ENCODE measurements at regions not wholly inside any gene's neighbourhood (a gene's known extent, or its start where the extent isn't known, plus 50 kb on each side); places are given as distances from the start of the nearest gene placed in this dataset.

GRCh38 chr2:64359892-64360657, 93.9 kb upstream of the LGALSL start:
- peak; percentile 41 for DNase-seq (ENCODE audit: extremely low read depth, insufficient read length)
- no peak overlapping the region; the same call in 1 of the 2 replicates for H3K4me3 ChIP-seq (replicated peaks; ENCODE audit: low read depth, low read length)
- no peaks in the 10 kb centered on the region for H3K27me3 ChIP-seq (replicated peaks; ENCODE audit: control insufficient read depth, insufficient read depth, low read length)
- H3K36me3 ChIP-seq (ENCODE audit: control insufficient read depth, insufficient read depth, low read length), result no peaks in the 10 kb centered on the region
- no peak for TF ChIP-seq CTCF (IDR thresholded peaks at IDR 0.05; ENCODE audit: insufficient read depth, low read length, poor library complexity, severe bottlenecking)

GRCh38 chr2:64361151-64361938, 92.6 kb upstream of the LGALSL start:
- Histone ChIP-seq H3K4me3 (replicated peaks; ENCODE audit: low read depth, low read length) (no peak overlapping the region), H3K27me3 (replicated peaks; ENCODE audit: control insufficient read depth, insufficient read depth, low read length) (no peaks in the 10 kb centered on the region), H3K36me3 (ENCODE audit: control insufficient read depth, insufficient read depth, low read length) (no peaks in the 10 kb centered on the region)
- no peak for TF ChIP-seq CTCF (IDR thresholded peaks at IDR 0.05; ENCODE audit: insufficient read depth, low read length, poor library complexity, severe bottlenecking)
- DNase-seq (ENCODE audit: extremely low read depth, insufficient read length), result no peak

GRCh38 chr2:64362562-64363026, 91.4 kb upstream of the LGALSL start:
- no peak for TF ChIP-seq CTCF (IDR thresholded peaks at IDR 0.05; ENCODE audit: insufficient read depth, low read length, poor library complexity, severe bottlenecking)
- Histone ChIP-seq H3K27me3 (replicated peaks; ENCODE audit: control insufficient read depth, insufficient read depth, low read length) (no peaks in the 10 kb centered on the region), H3K36me3 (ENCODE audit: control insufficient read depth, insufficient read depth, low read length) (no peaks in the 10 kb centered on the region), H3K4me3 (replicated peaks; ENCODE audit: low read depth, low read length) (no peak overlapping the region)
- DNase-seq (ENCODE audit: extremely low read depth, insufficient read length), result no peak

DNA sequence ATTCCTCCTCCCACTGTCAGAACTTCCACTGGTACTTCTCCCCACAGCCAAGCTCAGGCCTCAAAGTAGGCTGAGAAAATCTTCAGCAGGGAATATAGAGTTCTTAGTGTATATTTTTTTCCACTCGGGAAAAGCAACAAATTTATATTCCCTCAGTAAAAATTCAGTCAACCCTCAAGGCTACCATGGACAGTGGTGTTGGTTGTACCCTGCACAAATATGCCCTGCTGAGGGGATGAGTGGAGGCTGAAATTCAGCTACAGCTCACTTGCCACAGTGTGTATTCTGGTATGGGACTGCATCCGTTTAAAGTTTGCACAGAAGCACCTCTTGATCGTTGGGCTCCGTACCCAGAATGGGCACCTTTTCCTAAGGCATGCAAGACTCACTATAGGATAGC, 90.8 kb upstream of the LGALSL start:
- Histone ChIP-seq H3K27me3 (replicated peaks; ENCODE audit: control insufficient read depth, insufficient read depth, low read length) (no peaks in the 10 kb centered on the region), H3K36me3 (ENCODE audit: control insufficient read depth, insufficient read depth, low read length) (no peaks in the 10 kb centered on the region), H3K4me3 (replicated peaks; ENCODE audit: low read depth, low read length) (no peak overlapping the region)
- DNase-seq (ENCODE audit: extremely low read depth, insufficient read length), result no peak
- no peak for TF ChIP-seq CTCF (IDR thresholded peaks at IDR 0.05; ENCODE audit: insufficient read depth, low read length, poor library complexity, severe bottlenecking)

- Histone ChIP-seq H3K4me3 (replicated peaks; ENCODE audit: low read depth, low read length) (no peak overlapping the region), H3K36me3 (ENCODE audit: control insufficient read depth, insufficient read depth, low read length) (no peaks in the 10 kb centered on the region), H3K27me3 (replicated peaks; ENCODE audit: control insufficient read depth, insufficient read depth, low read length) (no peaks in the 10 kb centered on the region)
- DNase-seq (ENCODE audit: extremely low read depth, insufficient read length), result no peak
- peak; percentile 21 for TF ChIP-seq CTCF (IDR thresholded peaks at IDR 0.05; ENCODE audit: insufficient read depth, low read length, poor library complexity, severe bottlenecking)
These were observed 90.1 kb upstream of the LGALSL start for GRCh38 chr2:64363848-64364247.

Measured in GM06990 (cell line).